ENCODE measurements at regions not wholly inside any gene's neighbourhood (a gene's known extent, or its start where the extent isn't known, plus 50 kb on each side); places are given as distances from the start of the nearest gene placed in this dataset.
"Not testable (repeated sequence)": the region's sequence is repeated elsewhere in the genome, so short reads cannot be mapped to it uniquely, and the experiment has no call there.

GRCh38 chr6:109255087-109255486, 127.2 kb downstream of the CD164 start:
- WGBS, 4 donors = 84 to 90% (median 85%) methylated on average over 5 of the region's 5 CpGs
- TF ChIP-seq CTCF (IDR thresholded peaks at IDR 0.05) = no peak
- no peak for TF ChIP-seq POLR2A (IDR thresholded peaks at IDR 0.05)
- intact Hi-C loops (cut with DNase I) = no loop called here

GRCh38 chr6:109253366-109253765, 128.9 kb downstream of the CD164 start:
- no peaks in the 10 kb centered on the region for H3K9me3 ChIP-seq (replicated peaks in 1 of 3)
- no peaks in the 10 kb centered on the region for H3K4me1 ChIP-seq (replicated peaks in 1 of 2)
- intact Hi-C loops (cut with DNase I) = no loop called here
- no peaks in the 10 kb centered on the region for H3K27me3 ChIP-seq
- no peak overlapping the region for H3K4me3 ChIP-seq
- no peak for DNase-seq
- H3K36me3 ChIP-seq (replicated peaks in 1 of 2) = no peaks in the 10 kb centered on the region
- TF ChIP-seq CTCF (IDR thresholded peaks at IDR 0.05) (no peak), POLR2A (IDR thresholded peaks at IDR 0.05) (no peak)
- no peak overlapping the region for H3K27ac ChIP-seq

More at GRCh38 chr6:109255087-109255486, 127.2 kb downstream of the CD164 start:
- H3K36me3 ChIP-seq (replicated peaks in 1 of 2) = no peaks in the 10 kb centered on the region
- no peaks in the 10 kb centered on the region for H3K27me3 ChIP-seq
- H3K4me1 ChIP-seq (replicated peaks in 1 of 2) = no peaks in the 10 kb centered on the region
- no peak overlapping the region for H3K27ac ChIP-seq
- no peak for DNase-seq
- no peaks in the 10 kb centered on the region for H3K9me3 ChIP-seq (replicated peaks in 1 of 3)
- H3K4me3 ChIP-seq = no peak overlapping the region

- TF ChIP-seq CTCF (IDR thresholded peaks at IDR 0.05) = no peak
- TF ChIP-seq POLR2A (IDR thresholded peaks at IDR 0.05) = no peak
- no peak for DNase-seq
These were observed 129.8 kb downstream of the CD164 start for GRCh38 chr6:109252261-109253041.

GRCh38 chr6:109251839-109252238, 130.4 kb downstream of the CD164 start:
- Histone ChIP-seq H3K4me1 (replicated peaks in 1 of 2) (no peaks in the 10 kb centered on the region), H3K9me3 (replicated peaks in 1 of 3) (no peaks in the 10 kb centered on the region), H3K27me3 (no peaks in the 10 kb centered on the region), H3K36me3 (replicated peaks in 1 of 2) (no peaks in the 10 kb centered on the region), H3K27ac (no peak overlapping the region), H3K4me3 (no peak overlapping the region)
- intact Hi-C loops (cut with DNase I) = no loop called here
- no peak for DNase-seq
- TF ChIP-seq POLR2A (IDR thresholded peaks at IDR 0.05) (no peak), CTCF (IDR thresholded peaks at IDR 0.05) (no peak)

More at GRCh38 chr6:109252261-109253041, 129.8 kb downstream of the CD164 start:
- Histone ChIP-seq H3K27ac (no peak overlapping the region), H3K9me3 (replicated peaks in 1 of 3) (no peaks in the 10 kb centered on the region), H3K27me3 (no peaks in the 10 kb centered on the region), H3K36me3 (replicated peaks in 1 of 2) (no peaks in the 10 kb centered on the region), H3K4me3 (no peak overlapping the region), H3K4me1 (replicated peaks in 1 of 2) (no peaks in the 10 kb centered on the region)
- WGBS, 4 donors = 47 to 74% (median 65%) methylated on average over 3 of the region's 3 CpGs
- intact Hi-C loops (cut with DNase I) = no loop called here

GRCh38 chr6:109250544-109251156, 131.6 kb downstream of the CD164 start:
- H3K36me3 ChIP-seq (replicated peaks in 1 of 2); DNase-seq; H3K4me1 ChIP-seq (replicated peaks in 1 of 2); H3K4me3 ChIP-seq; H3K27ac ChIP-seq; H3K9me3 ChIP-seq (replicated peaks in 1 of 3); H3K27me3 ChIP-seq; intact Hi-C loops (cut with DNase I): not testable (repeated sequence)
- WGBS, 4 donors = 88 to 100% (median 93%) methylated on average over 2 to 23 of the region's 32 CpGs

Measured in adrenal gland (tissue), 9 donors.